ENCODE measurements at regions not wholly inside any gene's neighbourhood (a gene's known extent, or its start where the extent isn't known, plus 50 kb on each side); places are given as distances from the start of the nearest gene placed in this dataset.

GRCh38 chr6:74780831-74781230 is 425.0 kb downstream of the COL12A1 start:
- no peak for TF ChIP-seq TAF1 (IDR thresholded peaks at IDR 0.05; ENCODE audit: borderline replicate concordance, insufficient read depth, low read length)
- no peak for TF ChIP-seq SIN3A (IDR thresholded peaks at IDR 0.05; ENCODE audit: borderline replicate concordance, insufficient read depth, low read length)

Measured in PFSK-1 (cell line).